ENCODE measurements at regions not wholly inside any gene's neighbourhood (a gene's known extent, or its start where the extent isn't known, plus 50 kb on each side); places are given as distances from the start of the nearest gene placed in this dataset.
"Not testable (repeated sequence)": the region's sequence is repeated elsewhere in the genome, so short reads cannot be mapped to it uniquely, and the experiment has no call there.

GRCh38 chr20:4625687-4626086, 60.6 kb upstream of the PRNP start:
- TF ChIP-seq EZH2 (IDR thresholded peaks at IDR 0.05; ENCODE audit: borderline replicate concordance, insufficient read depth, low read length, poor library complexity, severe bottlenecking): no peak
- no peak for TF ChIP-seq REST (IDR thresholded peaks at IDR 0.05; ENCODE audit: borderline replicate concordance)
- no peak for TF ChIP-seq POLR2AphosphoS5 (IDR thresholded peaks at IDR 0.05)
- TF ChIP-seq MXI1 (conservative IDR thresholded peaks at IDR 0.05; ENCODE audit: poor library complexity, severe bottlenecking): no peak
- no peak for TF ChIP-seq TAF1 (IDR thresholded peaks at IDR 0.05; ENCODE audit: low read depth)
- no peak for TF ChIP-seq RAD21 (conservative IDR thresholded peaks at IDR 0.05)
- Histone ChIP-seq H3K4me3 (ENCODE audit: low read length) (no peak overlapping the region), H4K20me1 (ENCODE audit: insufficient read depth) (no peaks in the 10 kb centered on the region), H3K9me3 (ENCODE audit: low read length) (no peaks in the 10 kb centered on the region), H3K9me2 (ENCODE audit: insufficient read depth, low read length) (no peaks in the 10 kb centered on the region), H3K27ac (ENCODE audit: low read length) (no peak overlapping the region), H3K79me2 (replicated peaks; ENCODE audit: insufficient read depth, low read length) (no peaks in the 10 kb centered on the region), H3K36me3 (ENCODE audit: insufficient read depth, low read length) (no peaks in the 10 kb centered on the region), H2AFZ (ENCODE audit: low read depth, low read length) (no peak overlapping the region), H3F3A (ENCODE audit: insufficient read depth, low read length, poor library complexity, severe bottlenecking) (no peaks in the 10 kb centered on the region), H3K9ac (ENCODE audit: low read length) (no peak overlapping the region), H3K27me3 (ENCODE audit: insufficient read depth, low read depth, low read length) (no peaks in the 10 kb centered on the region), H3K4me2 (ENCODE audit: low read length) (no peak overlapping the region)

- not testable (repeated sequence) for H3K27ac ChIP-seq (ENCODE audit: low read length); H2AFZ ChIP-seq (ENCODE audit: low read depth, low read length); H3K4me3 ChIP-seq (ENCODE audit: low read length); H3K79me2 ChIP-seq (replicated peaks; ENCODE audit: insufficient read depth, low read length); H3K9me2 ChIP-seq (ENCODE audit: insufficient read depth, low read length); H4K20me1 ChIP-seq (ENCODE audit: insufficient read depth); H3F3A ChIP-seq (ENCODE audit: insufficient read depth, low read length, poor library complexity, severe bottlenecking); H3K9me3 ChIP-seq (ENCODE audit: low read length); H3K27me3 ChIP-seq (ENCODE audit: insufficient read depth, low read depth, low read length); H3K4me2 ChIP-seq (ENCODE audit: low read length); H3K9ac ChIP-seq (ENCODE audit: low read length); H3K36me3 ChIP-seq (ENCODE audit: insufficient read depth, low read length)
These were observed 61.5 kb upstream of the PRNP start for GRCh38 chr20:4624675-4625336.

GRCh38 chr20:4619144-4619543, 67.1 kb upstream of the PRNP start:
- H3K9me2 ChIP-seq (ENCODE audit: insufficient read depth, low read length); H3K27ac ChIP-seq (ENCODE audit: low read length); H3K27me3 ChIP-seq (ENCODE audit: insufficient read depth, low read depth, low read length); H4K20me1 ChIP-seq (ENCODE audit: insufficient read depth); H3K9ac ChIP-seq (ENCODE audit: low read length); H2AFZ ChIP-seq (ENCODE audit: low read depth, low read length); H3K36me3 ChIP-seq (ENCODE audit: insufficient read depth, low read length); H3K4me3 ChIP-seq (ENCODE audit: low read length); H3K4me2 ChIP-seq (ENCODE audit: low read length); H3K9me3 ChIP-seq (ENCODE audit: low read length); H3K79me2 ChIP-seq (replicated peaks; ENCODE audit: insufficient read depth, low read length); H3F3A ChIP-seq (ENCODE audit: insufficient read depth, low read length, poor library complexity, severe bottlenecking): not testable (repeated sequence)

GRCh38 chr20:4617484-4617883, 68.8 kb upstream of the PRNP start:
- Histone ChIP-seq H3K36me3 (ENCODE audit: insufficient read depth, low read length) (no peaks in the 10 kb centered on the region), H3K4me2 (ENCODE audit: low read length) (no peak overlapping the region), H3K4me3 (ENCODE audit: low read length) (no peak overlapping the region), H2AFZ (ENCODE audit: low read depth, low read length) (no peak overlapping the region), H3K9ac (ENCODE audit: low read length) (no peak overlapping the region), H3F3A (ENCODE audit: insufficient read depth, low read length, poor library complexity, severe bottlenecking) (no peaks in the 10 kb centered on the region), H3K79me2 (replicated peaks; ENCODE audit: insufficient read depth, low read length) (no peaks in the 10 kb centered on the region), H3K27me3 (ENCODE audit: insufficient read depth, low read depth, low read length) (no peaks in the 10 kb centered on the region), H3K9me3 (ENCODE audit: low read length) (no peaks in the 10 kb centered on the region), H3K27ac (ENCODE audit: low read length) (no peak overlapping the region), H4K20me1 (ENCODE audit: insufficient read depth) (no peaks in the 10 kb centered on the region), H3K9me2 (ENCODE audit: insufficient read depth, low read length) (no peaks in the 10 kb centered on the region)
- TF ChIP-seq POLR2AphosphoS5 (IDR thresholded peaks at IDR 0.05): no peak
- no peak for TF ChIP-seq MXI1 (conservative IDR thresholded peaks at IDR 0.05; ENCODE audit: poor library complexity, severe bottlenecking)
- no peak for TF ChIP-seq EP300 (conservative IDR thresholded peaks at IDR 0.05; ENCODE audit: poor library complexity, severe bottlenecking)
- TF ChIP-seq CTCF (IDR thresholded peaks at IDR 0.05; ENCODE audit: poor library complexity, severe bottlenecking): no peak
- no peak for TF ChIP-seq EZH2 (IDR thresholded peaks at IDR 0.05; ENCODE audit: borderline replicate concordance, insufficient read depth, low read length, poor library complexity, severe bottlenecking)
- TF ChIP-seq SMC3 (conservative IDR thresholded peaks at IDR 0.05; ENCODE audit: poor library complexity): no peak
- TF ChIP-seq REST (IDR thresholded peaks at IDR 0.05; ENCODE audit: borderline replicate concordance): no peak
- TF ChIP-seq TAF1 (IDR thresholded peaks at IDR 0.05; ENCODE audit: low read depth): no peak
- TF ChIP-seq RAD21 (conservative IDR thresholded peaks at IDR 0.05): no peak
